Fibroblast of skin of right quadriceps (primary cell): ENCODE measurements at regions not wholly inside any gene's neighbourhood (a gene's known extent, or its start where the extent isn't known, plus 50 kb on each side); places are given as distances from the start of the nearest gene placed in this dataset.
A peak's percentile ranks its signal among the peaks of the same experiment; 100 is the strongest.
"Not testable (repeated sequence)": the region's sequence is repeated elsewhere in the genome, so short reads cannot be mapped to it uniquely, and the experiment has no call there.

ENCODE experiments used
- DNase-seq: peaks from one replicate; pipeline ENCODE4 v3.0.0-alpha.2; 2013

- DNase-seq, result peak; percentile 87
Observed at GRCh38 chr3:23710555-23710954, 95.2 kb upstream of the UBE2E1 start.

DNA sequence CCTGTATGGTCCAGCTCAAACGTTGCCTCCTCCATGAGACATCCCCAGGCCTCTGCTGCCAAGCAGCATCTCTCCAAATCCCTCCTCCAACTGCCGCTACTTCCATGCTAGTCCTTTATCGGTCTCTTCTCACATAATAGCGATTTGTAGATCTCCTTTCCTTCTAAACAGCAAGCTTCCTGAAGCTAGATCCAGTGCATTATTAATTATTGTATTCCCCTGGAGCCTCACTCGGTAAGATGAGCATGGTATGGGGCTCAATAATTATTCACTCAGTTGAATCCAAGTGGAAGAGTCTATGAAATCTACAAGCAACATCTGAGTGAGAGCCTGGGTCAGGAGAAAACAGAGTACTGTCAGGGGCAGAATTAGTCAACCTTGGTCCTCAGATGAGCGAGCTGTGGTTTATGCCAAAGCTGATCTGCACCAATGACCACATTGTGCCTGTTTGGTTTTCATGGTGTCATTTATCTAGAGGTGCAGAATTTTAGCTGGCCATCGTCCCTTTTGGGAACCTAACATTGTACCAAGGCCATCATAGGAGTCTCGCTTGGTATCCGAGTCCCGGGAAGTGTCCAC, 93.8 kb upstream of the UBE2E1 start:
- no peak for DNase-seq

DNA sequence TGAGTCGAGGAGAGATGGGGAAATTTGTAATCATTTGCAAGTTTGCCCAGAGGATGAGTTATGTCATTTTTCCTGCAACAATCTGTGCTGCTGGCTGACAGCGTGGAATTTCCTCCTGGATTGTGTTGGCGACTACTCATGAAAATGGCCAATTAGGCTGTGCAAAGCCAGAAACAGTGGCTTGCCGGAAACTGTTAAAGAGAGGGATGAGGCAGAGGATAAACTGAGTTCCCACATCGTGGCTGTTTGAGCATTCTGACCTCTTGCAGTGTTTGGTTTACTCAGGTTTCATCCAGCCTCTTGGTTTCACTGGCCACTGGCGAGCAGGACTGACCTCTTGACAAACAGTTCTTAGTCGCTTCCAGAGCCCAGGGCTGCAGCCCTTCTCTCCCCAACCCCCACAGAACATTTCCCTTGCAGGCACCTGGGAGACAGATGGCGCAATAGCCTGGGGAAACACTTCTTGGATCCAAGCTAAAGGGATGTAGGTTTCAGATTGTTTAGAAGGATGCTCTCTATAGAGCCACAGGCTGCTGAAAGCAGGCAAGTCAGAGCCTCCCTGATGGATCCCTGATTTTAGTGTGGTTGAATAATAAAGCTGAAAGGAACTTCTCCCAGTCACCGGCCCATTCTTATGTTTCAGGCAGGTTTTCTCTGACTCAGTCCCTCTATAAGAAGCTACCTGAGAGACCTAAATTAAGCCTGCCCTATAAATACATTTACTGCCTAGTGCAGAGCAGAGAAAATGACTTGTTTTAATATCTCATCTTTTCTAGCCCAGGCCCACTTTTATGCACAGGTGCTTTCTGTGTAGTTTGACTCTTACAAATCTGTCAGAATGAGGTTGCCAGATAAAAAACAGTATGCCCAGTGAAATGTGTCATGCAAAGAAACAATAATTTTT, 92.8 kb upstream of the UBE2E1 start:
- peak; percentile 91 for DNase-seq

- DNase-seq, result peak; percentile 80
Observed at GRCh38 chr3:23713641-23714040, 92.1 kb upstream of the UBE2E1 start.

DNA sequence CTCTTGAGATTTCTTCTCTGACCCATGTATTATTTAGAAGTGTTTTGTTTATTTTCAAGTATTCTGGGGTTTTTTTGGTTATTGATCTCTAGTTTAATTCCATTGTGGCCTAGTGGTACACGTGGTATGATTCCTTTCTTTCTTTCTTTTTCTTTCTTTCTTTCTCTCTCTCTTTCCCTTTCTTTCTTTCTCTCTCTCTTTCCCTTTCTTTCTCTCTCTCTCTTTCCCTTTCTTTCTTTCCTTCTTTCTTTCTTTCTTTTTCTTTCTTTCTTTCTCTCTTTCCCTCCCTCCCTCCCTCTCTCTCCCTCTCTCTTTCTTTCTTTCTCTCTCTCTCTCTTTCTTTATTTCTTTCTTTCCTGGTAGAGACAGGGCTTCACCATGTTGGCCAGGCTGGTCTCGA, 85.7 kb upstream of the UBE2E1 start:
- DNase-seq, result no peak

DNA sequence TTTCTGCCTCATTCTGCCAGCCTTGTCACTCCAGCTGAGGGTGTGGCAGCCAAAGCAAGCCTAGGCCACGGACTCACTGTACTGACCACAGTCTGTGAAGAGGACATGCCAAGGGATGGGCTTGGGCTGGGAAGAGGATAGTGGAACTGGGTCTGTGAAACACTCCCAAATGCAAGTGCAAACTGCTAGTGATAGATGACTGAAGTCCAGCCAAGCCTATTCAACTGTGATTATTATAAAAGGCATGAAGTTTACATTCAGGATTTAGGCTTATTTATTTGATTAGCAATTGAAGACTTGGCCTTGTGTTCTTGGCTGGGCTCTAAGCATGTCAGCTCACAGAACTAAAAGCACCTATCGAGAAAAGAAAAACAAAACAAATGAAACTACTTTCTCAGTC, 84.9 kb upstream of the UBE2E1 start:
- no peak for DNase-seq

DNA sequence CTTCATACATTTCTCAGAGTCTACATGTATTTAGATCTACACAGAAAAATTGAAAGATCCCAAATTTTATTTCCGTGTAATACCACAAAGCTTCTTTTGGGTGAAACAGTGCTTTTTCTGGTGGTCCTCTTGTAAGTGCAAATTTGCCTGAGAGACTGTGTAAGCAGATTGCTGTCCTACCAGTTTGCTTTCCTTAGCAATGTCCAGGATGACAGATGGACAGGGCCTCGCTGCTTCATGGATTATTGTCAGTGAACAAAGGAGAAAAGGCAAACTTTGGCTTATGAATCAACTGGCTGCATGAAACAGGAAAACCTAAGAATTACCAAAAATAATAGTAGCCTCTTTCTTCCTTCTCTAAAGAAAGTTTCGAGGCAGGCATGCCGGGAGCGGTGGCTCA, 82.6 kb upstream of the UBE2E1 start:
- no peak for DNase-seq

DNA sequence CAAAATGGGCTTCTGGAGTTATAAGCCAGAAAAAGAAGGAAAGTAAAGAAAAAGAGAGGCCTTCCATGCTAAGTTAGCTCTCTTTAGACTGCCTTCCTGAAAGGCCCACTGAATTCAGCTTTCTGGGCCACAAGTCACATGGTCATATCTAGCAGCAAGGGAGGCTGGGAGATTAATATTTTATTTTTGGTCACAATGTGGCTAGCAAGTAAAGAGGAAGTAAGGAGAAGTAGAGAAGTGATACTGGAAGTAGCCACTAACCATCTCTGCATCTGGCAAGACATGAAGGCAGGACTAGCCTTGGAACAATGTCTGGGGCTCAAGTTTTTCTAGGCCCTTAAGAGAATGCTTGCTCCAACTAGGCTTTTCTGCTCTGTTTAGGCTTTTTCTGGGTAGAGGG, 81.8 kb upstream of the UBE2E1 start:
- no peak for DNase-seq

GRCh38 chr3:23726811-23727548, 78.8 kb upstream of the UBE2E1 start:
- no peak for DNase-seq

GRCh38 chr3:23728601-23729117, 77.1 kb upstream of the UBE2E1 start:
- DNase-seq, result peak; percentile 59

DNA sequence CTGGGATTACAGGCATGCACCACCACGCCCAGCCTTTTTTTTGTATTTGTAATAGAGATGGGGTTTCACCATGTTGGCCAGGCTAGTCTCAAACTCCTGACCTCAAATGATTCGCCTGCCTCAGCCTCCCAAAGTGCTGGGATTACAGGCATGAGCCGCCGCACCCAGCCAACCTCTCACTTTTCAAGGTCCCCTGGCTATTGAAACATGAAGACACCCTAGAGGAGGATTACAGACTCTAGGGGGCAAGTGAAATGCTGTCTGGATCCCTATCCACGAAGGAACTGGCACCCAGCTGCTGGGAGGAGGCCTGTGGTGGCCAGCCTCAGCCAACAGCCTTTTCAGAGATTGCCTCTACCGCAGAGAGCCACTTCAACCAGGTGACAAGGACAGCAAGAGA, 76.4 kb upstream of the UBE2E1 start:
- not testable (repeated sequence) for DNase-seq

GRCh38 chr3:23734481-23734880, 71.3 kb upstream of the UBE2E1 start:
- no peak for DNase-seq

DNA sequence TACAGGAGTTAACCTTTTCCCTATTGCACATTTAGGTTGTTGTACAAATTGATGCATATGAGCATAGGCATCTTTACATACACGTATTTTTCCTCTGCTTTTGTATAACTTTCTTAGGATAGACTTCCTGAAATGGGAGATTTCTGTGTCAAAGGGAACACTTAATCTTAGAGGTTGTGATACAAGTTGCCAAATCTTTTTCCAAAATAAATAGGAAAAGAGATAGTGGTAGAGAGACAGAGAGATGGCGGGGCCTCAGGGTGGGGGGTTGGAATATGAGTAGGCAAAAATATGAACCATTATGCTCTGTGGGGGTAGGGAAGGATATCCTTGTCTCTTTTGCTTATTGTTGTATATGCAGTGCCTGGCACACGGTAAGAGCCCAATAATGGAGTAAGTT, 70.7 kb upstream of the UBE2E1 start:
- no peak for DNase-seq

GRCh38 chr3:23735535-23736326, 70.0 kb upstream of the UBE2E1 start:
- peak; percentile 28 for DNase-seq

GRCh38 chr3:23738944-23739343, 66.8 kb upstream of the UBE2E1 start:
- DNase-seq, result no peak

DNA sequence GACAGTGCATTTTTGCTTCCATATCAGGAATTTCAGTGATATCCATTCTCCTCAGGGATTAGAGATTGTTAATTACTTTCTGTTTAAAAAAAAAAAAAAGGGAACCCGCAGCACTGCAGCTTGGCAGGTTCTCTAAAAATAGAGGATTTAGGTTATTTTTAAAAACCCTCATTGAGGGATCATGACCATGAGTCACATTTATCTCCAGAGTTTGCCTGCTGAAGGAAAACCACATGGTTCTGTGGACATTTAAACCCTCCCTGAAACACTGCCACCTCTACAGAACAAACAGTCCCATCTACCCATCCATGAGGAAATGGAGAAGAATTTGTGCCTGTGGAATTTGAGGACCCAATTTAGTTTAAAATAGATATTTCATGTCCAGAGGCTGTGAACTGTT, 66.2 kb upstream of the UBE2E1 start:
- DNase-seq, result peak; percentile 77

DNA sequence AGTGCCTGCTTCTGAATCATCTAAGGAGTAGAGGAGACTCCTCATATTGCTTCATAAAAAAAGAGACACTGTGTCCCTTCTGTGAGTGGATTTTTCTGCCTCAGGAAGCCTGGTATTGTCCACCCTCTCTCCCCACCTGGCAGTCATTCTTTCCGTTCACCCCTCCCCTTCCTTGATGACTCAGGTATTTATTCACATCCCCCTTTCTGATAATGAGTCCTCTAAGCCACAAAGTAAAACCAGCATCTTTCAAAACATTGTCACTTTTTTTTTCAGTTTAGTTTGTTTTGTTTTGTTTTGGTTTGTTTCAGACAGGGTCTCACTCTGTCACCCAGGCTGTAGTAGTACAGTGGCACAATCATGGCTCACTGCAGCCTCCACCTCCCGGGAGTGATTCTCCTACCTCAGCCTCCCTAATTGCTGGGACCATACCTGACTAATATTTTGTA, 65.2 kb upstream of the UBE2E1 start:
- DNase-seq, result peak; percentile 21

- DNase-seq, result no peak
Observed at GRCh38 chr3:23741036-23741706, 64.6 kb upstream of the UBE2E1 start.

DNA sequence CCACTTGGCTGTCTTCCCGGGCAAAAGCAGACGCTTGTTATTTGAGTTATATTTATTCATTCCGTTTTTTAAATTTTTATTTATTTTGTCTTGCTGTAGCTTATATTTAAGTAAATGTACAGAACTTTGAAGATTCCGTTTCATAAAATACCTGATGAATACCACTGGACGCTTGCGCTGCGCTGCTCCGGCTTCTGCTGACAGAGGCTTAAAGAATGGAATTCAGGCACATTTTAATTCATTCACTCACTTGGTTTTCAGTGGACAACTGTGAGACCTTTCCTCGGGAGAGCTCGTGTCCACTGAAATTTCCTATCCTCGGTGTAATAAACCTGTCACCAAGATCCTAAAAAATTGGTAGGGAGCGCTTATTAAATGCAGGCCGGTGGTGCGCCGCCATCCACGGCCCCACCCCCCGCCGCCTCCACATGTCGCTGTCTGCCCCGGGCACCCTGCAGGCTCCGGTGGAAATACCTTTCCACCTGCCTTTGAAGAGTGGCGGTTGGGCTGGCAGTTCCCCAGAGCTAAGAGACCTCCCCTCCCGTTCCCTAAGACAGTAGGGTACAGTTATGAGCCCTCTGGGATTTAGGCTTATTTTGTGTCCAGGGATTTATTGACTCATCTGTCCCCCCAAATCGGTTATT, 62.5 kb upstream of the UBE2E1 start:
- peak; percentile 25 for DNase-seq

DNA sequence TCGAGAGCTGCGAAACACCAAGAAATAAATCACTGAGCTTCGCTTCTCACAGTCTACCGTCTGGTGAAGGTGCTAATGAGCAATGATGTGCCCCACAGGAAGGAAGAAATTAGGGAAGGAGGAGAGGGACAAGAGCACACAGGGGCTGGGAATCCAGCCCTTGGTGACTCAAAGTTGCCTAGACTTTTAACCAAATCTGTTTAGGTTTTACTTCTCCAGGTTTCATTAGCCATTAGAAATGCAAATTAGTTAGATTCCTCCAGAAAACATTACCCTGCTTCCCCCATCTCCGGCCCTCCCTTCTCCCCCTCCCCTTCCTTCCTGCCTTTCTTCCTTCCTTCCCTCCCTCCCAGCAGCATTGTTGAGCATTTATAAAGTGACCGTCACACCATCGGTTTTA, 59.3 kb upstream of the UBE2E1 start:
- no peak for DNase-seq

- no peak for DNase-seq
Observed at GRCh38 chr3:23747841-23748240, 57.9 kb upstream of the UBE2E1 start.
